DMS153 treated with DMSO at 0.1 percent for 48 hours (cell line): ENCODE measurements at regions not wholly inside any gene's neighbourhood (a gene's known extent, or its start where the extent isn't known, plus 50 kb on each side); places are given as distances from the start of the nearest gene placed in this dataset.

ENCODE experiments used
- DNase-seq: peaks from one replicate; lab custom pipeline; 2025; ENCODE audit not compliant: unreplicated experiment; lab: John Stamatoyannopoulos, UW

DNA sequence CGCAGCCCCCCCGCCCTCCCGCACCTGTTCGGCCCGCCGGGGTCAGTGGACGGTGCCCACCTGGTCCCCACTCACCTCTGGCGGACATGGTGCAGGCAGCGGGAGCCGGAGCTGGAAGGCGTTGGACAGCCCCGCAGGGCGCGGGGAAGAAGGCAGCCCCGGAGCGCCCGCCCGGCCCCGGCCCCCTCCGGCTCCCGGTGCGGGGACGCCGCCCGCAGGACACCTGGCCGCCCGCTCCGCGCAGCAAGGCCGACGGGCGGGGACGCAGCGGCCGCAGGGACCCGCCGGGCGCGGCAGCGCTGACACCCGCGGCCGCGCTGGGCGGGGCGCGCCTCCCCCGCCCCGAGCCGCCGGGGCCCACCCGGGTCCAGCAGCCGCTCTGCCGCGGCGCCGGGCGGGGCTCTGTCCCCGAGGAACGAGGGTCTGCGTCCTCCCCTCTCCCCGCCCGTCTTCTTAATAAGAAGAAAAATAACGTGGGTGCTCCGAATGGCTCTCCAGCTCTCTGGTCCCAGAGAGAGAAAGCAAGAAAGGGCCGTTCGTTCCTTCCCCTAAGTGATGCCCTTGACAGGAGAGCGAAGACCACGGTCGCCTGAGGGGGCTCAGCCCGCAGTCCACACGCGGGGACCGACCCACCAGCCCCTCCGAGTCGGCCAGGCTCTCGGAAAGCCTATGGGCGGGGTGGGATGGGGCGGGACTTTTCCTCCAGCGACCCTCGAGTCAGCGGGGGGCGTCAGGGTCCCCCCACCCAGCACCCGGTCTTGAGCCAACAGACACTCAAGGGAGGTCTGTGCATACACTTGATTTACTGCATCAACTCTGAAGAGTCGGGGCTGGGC lies 53.4 kb upstream of the FHIP2A start:
- DNase-seq, result no peak

DNA sequence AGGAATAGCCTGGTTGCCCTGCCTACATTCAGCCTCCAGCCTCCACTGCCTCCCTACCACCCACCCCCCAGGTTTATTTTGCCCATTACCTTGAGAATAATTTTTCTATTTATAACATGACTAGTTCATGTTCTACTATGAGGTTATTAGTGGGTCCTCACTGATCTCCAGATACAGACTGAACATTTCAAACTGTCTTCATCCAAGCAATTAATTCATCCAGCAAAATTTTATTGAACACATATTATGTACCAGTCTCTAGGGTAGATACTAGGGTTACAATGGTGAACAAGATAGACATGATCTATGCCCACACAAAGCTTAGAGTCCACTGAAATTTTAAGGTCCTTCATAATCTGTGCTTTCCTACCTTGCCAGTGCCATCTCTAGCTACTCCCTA lies 51.6 kb upstream of the FHIP2A start:
- no peak for DNase-seq

DNA sequence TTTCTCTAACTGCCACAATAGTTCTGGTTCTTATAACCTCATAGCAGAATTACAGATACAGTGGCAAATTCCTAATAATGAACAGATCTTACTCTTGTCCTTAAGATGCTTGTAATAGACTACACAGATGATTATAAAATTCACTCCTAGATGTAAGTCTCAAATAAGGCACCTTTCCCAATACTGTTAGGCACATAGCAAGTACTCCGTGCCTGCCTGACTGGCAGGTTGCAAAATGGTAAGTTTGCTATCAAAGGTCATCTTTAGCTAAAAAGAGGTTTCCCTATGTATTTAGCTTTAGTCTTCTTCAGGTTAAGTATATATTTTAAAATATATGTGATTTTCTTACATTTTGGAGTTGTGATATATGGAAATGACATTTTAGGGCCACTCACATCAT lies 50.4 kb upstream of the FHIP2A start:
- DNase-seq, result no peak

DNA sequence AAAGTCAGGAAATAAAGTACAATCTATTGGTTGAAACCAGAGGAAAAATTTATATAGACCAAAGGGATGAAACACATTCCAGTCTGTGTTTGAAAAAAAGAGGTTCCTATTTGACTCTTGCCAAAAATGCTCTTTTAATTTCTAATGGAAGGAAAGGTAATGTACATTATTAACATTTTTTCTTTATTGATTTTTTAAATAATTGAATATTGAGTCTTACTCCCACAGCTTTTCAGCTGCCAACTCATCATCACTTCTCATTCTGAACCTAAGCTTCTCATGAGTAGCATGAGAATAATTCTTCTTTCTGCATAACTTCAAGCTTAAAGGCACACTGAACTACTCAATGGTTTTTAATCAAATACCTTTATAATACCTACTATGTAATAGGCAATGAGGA lies 49.8 kb upstream of the FHIP2A start:
- no peak for DNase-seq
